ENCODE measurements at regions not wholly inside any gene's neighbourhood (a gene's known extent, or its start where the extent isn't known, plus 50 kb on each side); places are given as distances from the start of the nearest gene placed in this dataset.
A peak's percentile ranks its signal among the peaks of the same experiment; 100 is the strongest.

GRCh38 chr19:33904681-33905080, 108.0 kb downstream of the KCTD15 start (continued):
- no peak for TF ChIP-seq ARID4B (CRISPR knock-in tag; IDR thresholded peaks at IDR 0.05; ENCODE audit: borderline replicate concordance)
- no peak for TF ChIP-seq ZBTB21 (CRISPR knock-in tag; IDR thresholded peaks at IDR 0.05; ENCODE audit: borderline replicate concordance)

- peaks cover 7% of the 10 kb centered on the region for H3K27me3 Mint-ChIP-seq (ENCODE audit: low read depth)
- ChIA-PET CTCF (interaction anchor here (0.6 to 2.2 kb wide), 12 partner anchors 23 to 286 kb away, joined by 3 to 19 read pairs (median 6); partner anchors contain the start of gene KCTD15), POLR2A (interaction anchor here (1.0 to 2.5 kb wide), 6 partner anchors 9 to 108 kb away, joined by 3 to 22 read pairs (median 8); partner anchors contain the start of gene KCTD15)
- no peaks in the 10 kb centered on the region for H3K9me3 Mint-ChIP-seq
- DNase-seq (ENCODE audit: low spot score), result peak; percentile 54
- peak overlapping the region; percentile 98 for H3K27ac Mint-ChIP-seq
- H3K36me3 Mint-ChIP-seq, result no peaks in the 10 kb centered on the region; the same call in 1 of the 2 replicates
- H3K4me1 Mint-ChIP-seq, result peaks cover 45% of the 10 kb centered on the region
- ATAC-seq, result peak; percentile 20
- TF ChIP-seq ETV6 (CRISPR knock-in tag; IDR thresholded peaks at IDR 0.05) (0 out of 2 replicates have a peak, but pooled peaks have one; percentile 46), ZNF219 (CRISPR knock-in tag; IDR thresholded peaks at IDR 0.05; ENCODE audit: borderline replicate concordance) (0 out of 2 replicates have a peak, but pooled peaks have one; percentile 26), GABPB1 (CRISPR knock-in tag; IDR thresholded peaks at IDR 0.05) (no peak), EMX1 (CRISPR knock-in tag; IDR thresholded peaks at IDR 0.05) (no peak), FOXK1 (CRISPR knock-in tag; IDR thresholded peaks at IDR 0.05) (0 out of 2 replicates have a peak, but pooled peaks have one; percentile 22), ZNF425 (CRISPR knock-in tag; conservative IDR thresholded peaks at IDR 0.05) (no peak), FOXP1 (CRISPR knock-in tag; IDR thresholded peaks at IDR 0.05; ENCODE audit: borderline replicate concordance) (0 out of 2 replicates have a peak, but pooled peaks have one; percentile 38), SP1 (CRISPR knock-in tag; conservative IDR thresholded peaks at IDR 0.05) (peak; percentile 55; the same call in 1 of the 2 replicates), MAX (CRISPR knock-in tag; IDR thresholded peaks at IDR 0.05) (peak; percentile 19; the same call in 1 of the 2 replicates), FOXP4 (CRISPR knock-in tag; IDR thresholded peaks at IDR 0.05) (0 out of 2 replicates have a peak, but pooled peaks have one; percentile 56)
- H3K4me3 Mint-ChIP-seq, result peak overlapping the region; percentile 82
Measured at GRCh38 chr19:33905473-33905936, 108.8 kb downstream of the KCTD15 start.

GRCh38 chr19:33905937-33906577, 109.4 kb downstream of the KCTD15 start:
- H3K27ac Mint-ChIP-seq, result peak overlapping the region; percentile 98; the same call in 1 of the 2 replicates
- H3K9me3 Mint-ChIP-seq, result peaks cover 3% of the 10 kb centered on the region; the same call in 1 of the 2 replicates
- POLR2A ChIA-PET, result interaction anchor here (1.0 to 2.5 kb wide), 8 partner anchors 9 to 111 kb away, joined by 3 to 22 read pairs (median 7); partner anchors contain the start of gene KCTD15
- peak overlapping the region; percentile 82 for H3K4me3 Mint-ChIP-seq
- peaks cover 48% of the 10 kb centered on the region for H3K4me1 Mint-ChIP-seq
- CTCF ChIA-PET, result interaction anchor here (0.6 to 2.2 kb wide), 15 partner anchors 22 to 286 kb away, joined by 3 to 19 read pairs (median 5); partner anchors contain the start of gene KCTD15
- DNase-seq (ENCODE audit: low spot score) (peak; percentile 84), ATAC-seq (peak; percentile 72)
- peaks cover 7% of the 10 kb centered on the region for H3K27me3 Mint-ChIP-seq (ENCODE audit: low read depth)
- H3K36me3 Mint-ChIP-seq, result peaks cover 3% of the 10 kb centered on the region
- no peak for TF ChIP-seq ZNF219 (CRISPR knock-in tag; IDR thresholded peaks at IDR 0.05; ENCODE audit: borderline replicate concordance)
- TF ChIP-seq ERG (CRISPR knock-in tag; IDR thresholded peaks at IDR 0.05), result no peak
- TF ChIP-seq NFYB (CRISPR knock-in tag; conservative IDR thresholded peaks at IDR 0.05; ENCODE audit: low read depth), result no peak
- 0 out of 2 replicates have a peak, but pooled peaks have one; percentile 7 for TF ChIP-seq TP53 (CRISPR knock-in tag; IDR thresholded peaks at IDR 0.05)
- no peak for TF ChIP-seq MYBL2 (CRISPR knock-in tag; IDR thresholded peaks at IDR 0.05)
- no peak for TF ChIP-seq IRF2 (CRISPR knock-in tag; IDR thresholded peaks at IDR 0.05; ENCODE audit: borderline replicate concordance, low read depth)
- no peak for TF ChIP-seq MLX (CRISPR knock-in tag; IDR thresholded peaks at IDR 0.05)
- TF ChIP-seq ZBTB21 (CRISPR knock-in tag; IDR thresholded peaks at IDR 0.05; ENCODE audit: borderline replicate concordance), result no peak
- no peak for TF ChIP-seq ZNF263 (CRISPR knock-in tag; IDR thresholded peaks at IDR 0.05; ENCODE audit: low read depth)
